Subcutaneous abdominal adipose tissue (tissue), 5 donors: ENCODE measurements at regions not wholly inside any gene's neighbourhood (a gene's known extent, or its start where the extent isn't known, plus 50 kb on each side); places are given as distances from the start of the nearest gene placed in this dataset.

Experiments
- H3K27ac ChIP-seq: one replicate; pipeline ENCODE4 v1.7.0; 2013; ENCODE audit warnings: low read depth, mild to moderate bottlenecking, inconsistent platforms, low read length, moderate library complexity
- H3K27me3 ChIP-seq, 5 donors: one replicate each; pipeline ENCODE4 v1.7.0; 2013; ENCODE audit warnings: low read length in 5 of 5, inconsistent platforms in 1 of 5; ENCODE audit not compliant: control insufficient read depth in 5 of 5, insufficient read depth in 4 of 5
- H3K36me3 ChIP-seq, 5 donors: one replicate each; pipeline ENCODE4 v1.7.0; 2013; ENCODE audit warnings: low read length in 5 of 5; ENCODE audit not compliant: control insufficient read depth in 5 of 5, insufficient read depth in 5 of 5
- H3K4me1 ChIP-seq, 5 donors: one replicate each; pipeline ENCODE4 v1.7.0; 2013; ENCODE audit warnings: low read length in 5 of 5, mild to moderate bottlenecking in 3 of 5, moderate library complexity in 1 of 5; ENCODE audit not compliant: control insufficient read depth in 5 of 5, insufficient read depth in 5 of 5
- H3K4me3 ChIP-seq, 5 donors: one replicate each; pipeline ENCODE4 v1.7.0; 2013; ENCODE audit warnings: low read length in 5 of 5, low read depth in 1 of 5
- H3K9ac ChIP-seq, 5 donors: one replicate each; pipeline ENCODE4 v1.7.0; 2013; ENCODE audit warnings: low read length in 5 of 5, mild to moderate bottlenecking in 4 of 5, moderate library complexity in 3 of 5
- H3K9me3 ChIP-seq, 5 donors: one replicate each; pipeline ENCODE4 v1.7.0; 2013; ENCODE audit warnings: low read length in 5 of 5; ENCODE audit not compliant: control insufficient read depth in 5 of 5
- donor health status: healthy.
- donor health status: healthy.
- donor health status: healthy.
- donor health status: healthy.
- donor health status: healthy.

GRCh38 chr4:41458689-41459088, 79.3 kb upstream of the LIMCH1 start:
- Histone ChIP-seq H3K36me3 (no peaks in the 10 kb centered on the region), H3K4me1 (peaks cover 0 to 55% (median 14%) of the 10 kb centered on the region in 5 donors), H3K27ac (no peak overlapping the region), H3K27me3 (no peaks in the 10 kb centered on the region), H3K9me3 (no peaks in the 10 kb centered on the region), H3K4me3 (no peak overlapping the region), H3K9ac (no peak overlapping the region)

GRCh38 chr4:41460641-41461040, 77.3 kb upstream of the LIMCH1 start:
- Histone ChIP-seq H3K4me1 (peaks cover 0 to 39% (median 8%) of the 10 kb centered on the region in 5 donors), H3K27ac (no peak overlapping the region), H3K9ac (no peak overlapping the region), H3K9me3 (no peaks in the 10 kb centered on the region), H3K27me3 (no peaks in the 10 kb centered on the region), H3K4me3 (no peak overlapping the region), H3K36me3 (no peaks in the 10 kb centered on the region)

- H3K4me3 ChIP-seq: no peak overlapping the region
- H3K4me1 ChIP-seq: peaks cover 0 to 38% (median 2%) of the 10 kb centered on the region in 5 donors
- H3K27me3 ChIP-seq: no peaks in the 10 kb centered on the region
- H3K9me3 ChIP-seq: no peaks in the 10 kb centered on the region
- no peak overlapping the region for H3K27ac ChIP-seq
- no peaks in the 10 kb centered on the region for H3K36me3 ChIP-seq
- no peak overlapping the region for H3K9ac ChIP-seq
Observed at GRCh38 chr4:41461780-41462307, 76.1 kb upstream of the LIMCH1 start.

GRCh38 chr4:41465146-41465761, 72.7 kb upstream of the LIMCH1 start:
- no peaks in the 10 kb centered on the region for H3K36me3 ChIP-seq
- H3K4me1 ChIP-seq: peaks cover 0 to 17% (median 0%) of the 10 kb centered on the region in 5 donors
- H3K9ac ChIP-seq: no peak overlapping the region
- H3K27ac ChIP-seq: no peak overlapping the region
- no peaks in the 10 kb centered on the region for H3K27me3 ChIP-seq
- no peaks in the 10 kb centered on the region for H3K9me3 ChIP-seq
- no peak overlapping the region for H3K4me3 ChIP-seq

- no peak overlapping the region for H3K27ac ChIP-seq
- no peaks in the 10 kb centered on the region for H3K27me3 ChIP-seq
- no peaks in the 10 kb centered on the region for H3K36me3 ChIP-seq
- no peak overlapping the region for H3K9ac ChIP-seq
- no peaks in the 10 kb centered on the region for H3K9me3 ChIP-seq
- H3K4me1 ChIP-seq: peaks cover 0 to 8% (median 0%) of the 10 kb centered on the region in 5 donors
- no peak overlapping the region for H3K4me3 ChIP-seq
Observed at GRCh38 chr4:41466249-41466648, 71.7 kb upstream of the LIMCH1 start.

GRCh38 chr4:41468122-41468521, 69.8 kb upstream of the LIMCH1 start:
- Histone ChIP-seq H3K4me1 (peaks cover 0 to 9% (median 4%) of the 10 kb centered on the region in 5 donors), H3K36me3 (no peaks in the 10 kb centered on the region), H3K9ac (no peak overlapping the region), H3K27me3 (no peaks in the 10 kb centered on the region), H3K9me3 (no peaks in the 10 kb centered on the region), H3K27ac (no peak overlapping the region), H3K4me3 (no peak overlapping the region)

GRCh38 chr4:41471126-41472071, 66.6 kb upstream of the LIMCH1 start:
- Histone ChIP-seq H3K27ac (no peak overlapping the region), H3K4me3 (no peak overlapping the region), H3K9ac (no peak overlapping the region), H3K9me3 (no peaks in the 10 kb centered on the region), H3K4me1 (peaks cover 0 to 11% (median 4%) of the 10 kb centered on the region in 5 donors), H3K36me3 (no peaks in the 10 kb centered on the region), H3K27me3 (no peaks in the 10 kb centered on the region)

GRCh38 chr4:41472081-41472480, 65.9 kb upstream of the LIMCH1 start:
- Histone ChIP-seq H3K27ac (no peak overlapping the region), H3K9ac (no peak overlapping the region), H3K4me3 (no peak overlapping the region)

GRCh38 chr4:41473176-41473575, 64.8 kb upstream of the LIMCH1 start:
- Histone ChIP-seq H3K9ac (no peak overlapping the region), H3K27me3 (no peaks in the 10 kb centered on the region), H3K27ac (no peak overlapping the region), H3K9me3 (no peaks in the 10 kb centered on the region), H3K4me3 (no peak overlapping the region), H3K4me1 (peaks cover 0 to 11% (median 4%) of the 10 kb centered on the region in 5 donors), H3K36me3 (no peaks in the 10 kb centered on the region)

More at GRCh38 chr4:41472081-41472480, 65.9 kb upstream of the LIMCH1 start:
- Histone ChIP-seq H3K4me1 (peaks cover 0 to 11% (median 4%) of the 10 kb centered on the region in 5 donors), H3K27me3 (no peaks in the 10 kb centered on the region), H3K36me3 (no peaks in the 10 kb centered on the region), H3K9me3 (no peaks in the 10 kb centered on the region)

GRCh38 chr4:41475402-41475801, 62.6 kb upstream of the LIMCH1 start:
- Histone ChIP-seq H3K4me1 (peaks cover 0 to 11% (median 4%) of the 10 kb centered on the region in 5 donors), H3K4me3 (no peak overlapping the region), H3K27ac (no peak overlapping the region)

More at GRCh38 chr4:41475402-41475801, 62.6 kb upstream of the LIMCH1 start:
- Histone ChIP-seq H3K9me3 (no peaks in the 10 kb centered on the region), H3K27me3 (no peaks in the 10 kb centered on the region), H3K9ac (no peak overlapping the region), H3K36me3 (no peaks in the 10 kb centered on the region)
